ENCODE measurements at regions not wholly inside any gene's neighbourhood (a gene's known extent, or its start where the extent isn't known, plus 50 kb on each side); places are given as distances from the start of the nearest gene placed in this dataset.
A peak's percentile ranks its signal among the peaks of the same experiment; 100 is the strongest.

GRCh38 chr3:72380711-72381493 is 467.3 kb downstream of the SHQ1 start:
- Histone ChIP-seq H3K9me3 (ENCODE audit: insufficient read depth, low read depth, low read length) (no peaks in the 10 kb centered on the region), H3K4me1 (ENCODE audit: insufficient read depth, low read length) (peaks cover 14% of the 10 kb centered on the region), H3K4me2 (ENCODE audit: low read length) (peak overlapping the region; percentile 62), H3K36me3 (ENCODE audit: insufficient read depth, low read length) (peaks cover 7% of the 10 kb centered on the region), H2AFZ (ENCODE audit: low read depth, low read length) (no peak overlapping the region), H3K27ac (ENCODE audit: low read depth, low read length) (no peak overlapping the region), H3K27me3 (ENCODE audit: insufficient read depth, low read length) (no peaks in the 10 kb centered on the region), H4K20me1 (ENCODE audit: insufficient read depth, low read length) (peaks cover 77% of the 10 kb centered on the region), H3K9ac (ENCODE audit: low read length) (no peak overlapping the region), H3K79me2 (ENCODE audit: insufficient read depth, low read length) (peaks cover 70% of the 10 kb centered on the region), H3K4me3 (ENCODE audit: insufficient read depth, low read depth, low read length) (no peak overlapping the region)
- no peaks in the 10 kb centered on the region for H3K9me3 Mint-ChIP-seq (ENCODE audit: unreplicated experiment)
- H3K4me3 Mint-ChIP-seq (ENCODE audit: unreplicated experiment), result peak overlapping the region; percentile 22
- peaks cover 58% of the 10 kb centered on the region for H3K4me1 Mint-ChIP-seq (ENCODE audit: low read depth, unreplicated experiment)
- H3K27me3 Mint-ChIP-seq (ENCODE audit: low read depth, unreplicated experiment), result no peaks in the 10 kb centered on the region
- TF ChIP-seq EZH2 (IDR thresholded peaks at IDR 0.05; ENCODE audit: insufficient read depth, low read length) (no peak), CTCF (IDR thresholded peaks at IDR 0.05; ENCODE audit: insufficient read depth, low read depth, low read length) (no peak)
- DNase-seq (ENCODE audit: low read depth) (no peak), FAIRE-seq (no peak)
- peaks cover 8% of the 10 kb centered on the region for H3K36me3 Mint-ChIP-seq (ENCODE audit: low read depth, unreplicated experiment)
- H3K27ac Mint-ChIP-seq (ENCODE audit: unreplicated experiment), result no peak overlapping the region

- peak overlapping the region; percentile 62 for H3K4me2 ChIP-seq (ENCODE audit: low read length)
- no peak overlapping the region for H3K9ac ChIP-seq (ENCODE audit: low read length)
- Mint-ChIP-seq H3K9me3 (ENCODE audit: unreplicated experiment) (no peaks in the 10 kb centered on the region), H3K27ac (ENCODE audit: unreplicated experiment) (no peak overlapping the region), H3K27me3 (ENCODE audit: low read depth, unreplicated experiment) (no peaks in the 10 kb centered on the region), H3K4me3 (ENCODE audit: unreplicated experiment) (peak overlapping the region; percentile 51), H3K36me3 (ENCODE audit: low read depth, unreplicated experiment) (peaks cover 8% of the 10 kb centered on the region), H3K4me1 (ENCODE audit: low read depth, unreplicated experiment) (peaks cover 64% of the 10 kb centered on the region)
- H3K27me3 ChIP-seq (ENCODE audit: insufficient read depth, low read length), result no peaks in the 10 kb centered on the region
- FAIRE-seq (no peak), DNase-seq (ENCODE audit: low read depth) (peak; percentile 30)
- H2AFZ ChIP-seq (ENCODE audit: low read depth, low read length), result no peak overlapping the region
- no peak overlapping the region for H3K4me3 ChIP-seq (ENCODE audit: insufficient read depth, low read depth, low read length)
- peaks cover 63% of the 10 kb centered on the region for H3K79me2 ChIP-seq (ENCODE audit: insufficient read depth, low read length)
- TF ChIP-seq CTCF (IDR thresholded peaks at IDR 0.05; ENCODE audit: insufficient read depth, low read depth, low read length), result no peak
- no peak for TF ChIP-seq EZH2 (IDR thresholded peaks at IDR 0.05; ENCODE audit: insufficient read depth, low read length)
- H3K9me3 ChIP-seq (ENCODE audit: insufficient read depth, low read depth, low read length), result no peaks in the 10 kb centered on the region
- H4K20me1 ChIP-seq (ENCODE audit: insufficient read depth, low read length), result peaks cover 70% of the 10 kb centered on the region
- no peak overlapping the region for H3K27ac ChIP-seq (ENCODE audit: low read depth, low read length)
- peaks cover 14% of the 10 kb centered on the region for H3K4me1 ChIP-seq (ENCODE audit: insufficient read depth, low read length)
- peaks cover 7% of the 10 kb centered on the region for H3K36me3 ChIP-seq (ENCODE audit: insufficient read depth, low read length)
Measured at GRCh38 chr3:72380193-72380592, 468.1 kb downstream of the SHQ1 start.

All from astrocyte (in vitro differentiated cells and primary cell).